Activated CD4-positive, alpha-beta T cell treated with anti-CD3 and anti-CD28 coated beads for 4 hours (primary cell): ENCODE measurements at regions not wholly inside any gene's neighbourhood (a gene's known extent, or its start where the extent isn't known, plus 50 kb on each side); places are given as distances from the start of the nearest gene placed in this dataset.

Experiments
- DNase-seq, 2 donors: peaks; one replicate each; pipeline ENCODE4 v3.0.0-alpha.2; 2020

DNA sequence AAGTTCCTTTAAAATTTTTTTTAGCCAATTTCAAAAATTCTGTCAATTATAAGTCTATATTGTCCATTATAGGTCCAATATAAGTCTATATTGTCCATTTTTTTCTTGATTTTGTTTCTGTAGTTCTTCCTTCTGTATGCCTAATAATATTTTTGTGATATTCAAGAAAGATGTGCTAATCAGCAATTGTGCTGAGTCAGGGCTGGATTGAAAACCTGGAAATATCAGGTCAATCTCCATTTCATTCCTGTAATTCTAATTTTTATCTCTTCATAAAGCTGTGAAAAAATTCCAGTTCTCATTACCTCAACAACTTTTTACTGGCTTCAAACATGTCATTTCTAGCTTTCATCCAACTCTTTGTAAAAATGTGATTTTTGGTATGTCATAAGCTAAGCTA lies 353.7 kb downstream of the SLITRK6 start:
- DNase-seq, result no peak

DNA sequence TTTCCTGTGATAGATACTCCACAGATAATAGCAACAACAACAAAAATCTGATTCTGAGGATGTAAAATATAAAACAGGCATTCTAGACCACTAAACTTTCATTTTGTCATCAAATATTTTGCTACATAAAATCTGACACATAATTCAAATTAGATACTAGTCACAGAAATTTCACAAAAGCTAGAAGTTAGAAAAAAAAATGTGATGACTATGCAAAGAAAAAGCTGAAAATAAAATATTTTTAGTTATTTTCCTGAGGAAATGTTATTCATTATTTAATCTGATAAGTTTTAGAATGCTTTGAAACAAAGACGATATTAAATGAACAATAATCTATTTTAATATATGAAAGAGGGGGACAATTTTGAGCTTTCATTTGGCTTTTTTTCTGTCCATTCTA lies 357.2 kb downstream of the SLITRK6 start:
- DNase-seq, result no peak

DNA sequence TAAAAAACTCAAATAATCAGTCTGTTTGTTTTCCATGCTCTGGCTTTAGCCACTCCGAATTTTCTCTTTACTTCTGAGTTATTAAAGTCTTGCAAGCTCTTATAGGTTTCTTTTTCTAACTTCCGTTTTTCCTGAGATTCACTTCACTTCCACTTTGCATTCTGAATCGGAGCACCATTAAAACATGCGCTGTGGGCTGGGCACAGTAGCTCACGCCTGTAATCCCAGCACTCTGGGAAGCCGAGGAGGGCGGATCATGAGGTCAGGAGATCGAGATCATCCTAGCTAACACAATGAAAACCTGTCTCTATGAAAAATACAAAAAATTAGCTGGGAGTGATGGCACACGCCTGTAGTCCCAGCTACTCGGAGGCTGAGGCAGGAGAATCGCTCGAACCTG lies 357.9 kb downstream of the SLITRK6 start:
- no peak for DNase-seq

DNA sequence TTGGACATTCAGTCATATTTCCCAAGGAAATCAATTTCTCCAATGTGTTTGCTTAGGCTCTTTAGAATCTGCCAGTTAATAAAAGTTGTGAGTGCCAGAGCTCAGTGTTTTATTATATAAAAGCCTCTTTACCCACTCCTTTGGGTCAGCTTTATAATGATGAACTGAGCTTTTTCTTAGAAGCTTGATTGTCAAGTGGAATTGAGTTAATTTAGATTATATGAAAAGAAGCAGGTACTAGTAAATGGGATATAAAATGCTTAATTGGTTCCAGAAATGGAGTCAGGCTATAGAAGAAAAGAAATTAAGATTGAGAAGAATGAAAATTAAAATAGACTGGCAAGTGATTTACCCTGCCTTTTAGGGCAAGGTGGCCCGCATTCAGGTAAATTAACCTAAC lies 363.2 kb downstream of the SLITRK6 start:
- DNase-seq, result no peak

DNA sequence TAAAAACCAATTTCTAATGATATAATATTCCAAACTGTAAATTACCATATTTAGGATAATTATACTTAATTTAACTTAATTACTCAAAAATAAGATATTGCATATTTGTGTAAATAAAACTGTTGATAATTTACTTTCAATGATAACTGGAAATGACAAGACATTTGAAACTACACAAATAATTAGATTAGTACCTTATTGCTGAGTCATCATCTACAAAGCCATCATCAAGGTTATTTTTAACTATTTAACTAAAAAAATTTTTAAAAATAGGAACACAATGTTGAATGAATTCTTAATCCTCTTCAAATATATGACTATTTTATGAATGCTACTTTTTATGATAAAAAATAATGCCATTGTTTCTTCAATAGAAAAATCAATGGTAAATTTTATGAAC lies 364.3 kb downstream of the SLITRK6 start:
- no peak for DNase-seq

DNA sequence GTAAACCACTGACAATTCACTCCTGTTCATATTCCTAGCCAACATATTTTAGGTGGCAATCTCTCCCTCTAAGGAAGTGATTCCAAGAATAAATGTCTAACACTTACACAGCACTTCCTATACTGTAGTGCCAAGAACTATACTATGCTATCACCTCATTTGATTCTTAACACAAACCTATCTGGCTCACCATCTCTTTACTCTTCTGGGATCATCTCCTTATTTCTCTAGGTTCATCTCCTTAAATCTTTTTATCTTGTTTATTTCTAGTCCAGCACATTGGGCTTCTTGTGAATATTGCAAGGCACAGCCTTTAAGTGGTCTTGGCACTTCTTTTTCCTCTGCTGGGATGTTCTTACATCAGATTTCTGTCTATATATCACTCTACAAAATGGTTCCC lies 366.3 kb downstream of the SLITRK6 start:
- DNase-seq, result no peak

DNA sequence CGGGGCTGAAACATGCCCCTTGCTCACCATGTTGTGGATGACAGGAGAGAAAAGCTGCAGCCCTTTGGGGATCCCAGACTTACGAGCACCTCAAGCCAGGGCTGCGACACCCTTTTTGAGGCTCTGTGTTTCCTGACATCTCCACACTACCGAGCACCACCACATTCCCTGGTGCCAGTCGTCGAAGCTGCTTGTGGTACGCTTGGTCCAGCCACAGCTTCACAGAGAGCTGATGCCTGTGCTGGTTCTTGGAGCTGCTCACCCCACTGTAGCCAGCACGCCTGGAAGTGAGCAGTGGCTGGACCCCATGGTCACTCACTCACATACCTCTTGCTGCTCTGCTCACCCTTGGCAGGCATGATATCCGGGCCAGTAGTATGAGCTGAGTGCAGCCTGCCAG lies 367.5 kb downstream of the SLITRK6 start:
- no peak for DNase-seq

DNA sequence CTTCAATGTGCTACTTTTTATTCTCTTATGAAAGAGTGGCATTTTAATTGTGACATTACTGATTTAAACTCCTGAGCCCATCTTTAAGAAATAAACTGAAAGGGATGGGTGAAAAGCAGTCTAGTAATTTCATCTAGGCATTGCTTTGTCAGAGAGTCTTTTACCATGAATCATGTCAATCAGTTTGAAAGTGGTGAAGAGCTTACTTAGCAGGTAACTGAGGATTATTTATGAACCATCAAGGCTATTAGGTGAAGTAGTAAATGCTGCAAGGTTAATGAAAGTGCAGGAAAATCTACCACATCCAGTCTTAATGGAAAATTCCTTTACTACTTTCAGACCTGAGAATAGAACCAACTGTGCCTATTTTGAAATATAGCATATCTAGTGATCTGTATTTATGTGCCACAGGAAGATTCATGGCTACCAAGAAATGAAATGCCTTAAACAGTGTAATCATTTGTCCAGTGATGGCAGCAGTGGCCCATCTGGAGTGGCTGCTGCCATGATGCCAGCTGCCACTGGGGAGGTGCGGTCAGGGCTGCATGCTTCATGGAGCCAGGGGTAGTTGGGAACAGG lies 368.9 kb downstream of the SLITRK6 start:
- no peak for DNase-seq

DNA sequence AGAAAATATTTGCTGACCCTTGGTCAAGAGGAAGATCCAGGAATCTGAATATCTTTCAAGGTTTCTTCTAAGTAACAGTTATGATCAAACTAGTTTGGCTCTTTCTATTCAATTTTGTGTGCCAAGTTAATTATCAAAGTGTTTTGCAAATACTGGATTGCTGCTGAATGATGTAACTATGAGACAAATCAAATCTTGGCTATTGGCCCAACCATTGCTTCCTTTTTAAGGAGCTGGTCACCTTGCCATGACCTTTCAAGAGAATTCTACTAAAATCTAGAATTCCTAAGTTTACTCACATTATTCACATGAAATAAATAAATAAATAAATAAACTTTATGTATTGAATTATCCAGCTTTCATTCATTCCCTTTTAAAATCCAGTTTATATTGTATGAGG lies 371.8 kb downstream of the SLITRK6 start:
- DNase-seq, result no peak

DNA sequence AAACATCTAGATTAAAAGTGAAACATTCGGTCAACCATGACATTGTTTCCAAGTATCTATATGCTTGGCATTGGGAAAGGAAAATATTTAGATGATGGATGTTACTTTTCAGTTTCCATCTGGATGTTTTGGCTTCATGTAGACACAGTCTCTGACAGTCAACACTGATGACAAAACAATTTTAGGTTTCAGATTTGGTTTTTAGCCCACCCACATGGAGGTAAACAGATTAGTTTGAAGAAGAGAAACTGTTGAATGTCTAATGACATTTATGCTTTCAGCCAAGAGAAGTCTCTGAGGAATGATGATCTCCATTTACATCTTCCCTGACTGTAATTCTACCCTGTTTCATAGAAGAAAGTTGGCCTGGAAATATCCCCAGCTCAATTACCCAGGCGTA lies 379.1 kb downstream of the SLITRK6 start:
- no peak for DNase-seq

DNA sequence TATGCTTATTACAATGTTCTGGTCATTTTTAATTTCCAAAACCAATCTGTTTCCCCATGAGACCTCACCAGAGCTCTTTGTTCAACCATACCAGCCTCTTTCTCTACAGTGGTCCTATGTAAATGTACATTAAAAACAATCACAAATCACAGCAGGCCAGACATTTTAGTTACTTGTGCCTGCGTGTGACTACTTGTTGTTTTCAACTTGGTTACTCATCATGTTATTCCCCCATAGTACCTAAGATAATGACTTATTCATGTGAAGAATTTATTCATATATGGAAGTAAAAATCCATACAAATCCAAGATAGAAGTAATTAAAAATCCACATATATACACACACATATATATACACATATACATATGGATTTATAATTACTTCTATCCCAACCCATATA lies 379.6 kb downstream of the SLITRK6 start:
- DNase-seq, result no peak

DNA sequence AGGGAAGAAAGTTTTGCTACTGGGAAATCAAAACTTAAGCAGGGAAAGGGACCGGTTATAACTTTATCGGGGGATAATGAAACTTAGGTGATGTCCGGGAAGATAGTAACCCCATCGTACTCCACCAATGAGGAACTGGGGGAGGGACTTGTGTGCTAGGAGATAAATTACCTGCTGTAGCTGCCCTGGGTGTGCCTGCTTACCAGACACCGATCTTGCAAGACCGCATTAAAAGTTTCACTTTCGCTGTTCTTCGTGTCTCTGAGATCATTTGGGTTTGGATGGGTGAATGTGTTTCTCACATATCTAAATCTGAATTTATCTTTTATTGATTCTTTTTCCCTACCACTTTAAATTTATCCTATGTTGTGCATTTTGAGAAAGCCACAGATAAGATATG lies 381.4 kb downstream of the SLITRK6 start:
- no peak for DNase-seq

DNA sequence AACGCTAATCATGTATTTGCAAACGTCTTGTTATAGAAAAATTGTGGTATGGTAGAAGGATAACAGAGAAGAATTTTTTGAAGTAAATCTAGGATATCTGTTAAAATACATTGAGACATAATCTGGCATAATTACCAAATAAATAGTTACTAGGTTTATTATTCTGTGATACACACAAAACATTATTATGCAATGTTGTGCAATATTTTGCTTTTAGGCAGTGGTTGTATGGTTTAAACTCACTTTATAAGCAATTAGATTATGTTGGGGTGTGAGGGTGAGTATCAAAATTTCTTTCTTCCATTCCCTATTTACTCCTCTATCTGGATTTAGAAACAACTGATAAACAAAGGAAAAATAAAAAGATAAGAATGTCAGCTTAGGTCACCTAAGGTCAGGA lies 385.6 kb downstream of the SLITRK6 start:
- DNase-seq, result no peak

DNA sequence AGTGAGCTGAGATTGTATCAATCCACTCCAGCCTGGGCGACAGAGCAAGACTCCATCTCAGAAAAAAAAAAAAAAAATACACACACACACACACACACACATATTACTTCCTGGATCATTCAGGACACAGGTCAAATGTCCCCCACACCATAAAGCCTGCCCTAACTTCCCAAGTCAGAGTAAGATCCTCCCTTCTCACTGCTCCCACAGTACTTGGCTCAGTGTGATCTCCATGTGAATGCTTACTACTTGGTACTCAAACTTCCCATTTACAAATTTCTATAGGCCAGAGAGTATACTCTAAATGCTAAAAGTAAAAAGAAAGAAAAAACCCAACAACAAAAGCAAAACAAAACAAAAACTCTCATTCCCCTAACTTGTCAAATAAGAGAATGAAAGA lies 386.8 kb downstream of the SLITRK6 start:
- no peak for DNase-seq

DNA sequence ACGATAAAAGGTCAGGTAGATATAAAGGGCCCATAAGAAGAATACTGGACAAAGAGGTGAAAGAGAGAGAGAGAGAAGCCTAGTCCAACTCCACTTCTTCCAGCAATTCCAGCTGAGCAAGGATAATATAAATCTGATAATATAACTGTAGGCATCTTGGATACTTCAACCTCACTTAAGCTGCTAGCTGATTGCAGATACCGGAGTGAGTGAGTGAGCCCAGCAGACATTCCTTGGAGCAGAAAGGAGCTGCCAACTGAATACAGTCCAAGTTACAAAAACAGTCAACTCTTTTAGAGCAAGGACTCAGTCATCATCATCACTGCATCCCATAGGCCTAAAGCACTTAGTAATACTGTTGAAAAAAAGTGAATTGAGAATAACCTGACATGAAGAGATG lies 387.6 kb downstream of the SLITRK6 start:
- DNase-seq, result no peak

DNA sequence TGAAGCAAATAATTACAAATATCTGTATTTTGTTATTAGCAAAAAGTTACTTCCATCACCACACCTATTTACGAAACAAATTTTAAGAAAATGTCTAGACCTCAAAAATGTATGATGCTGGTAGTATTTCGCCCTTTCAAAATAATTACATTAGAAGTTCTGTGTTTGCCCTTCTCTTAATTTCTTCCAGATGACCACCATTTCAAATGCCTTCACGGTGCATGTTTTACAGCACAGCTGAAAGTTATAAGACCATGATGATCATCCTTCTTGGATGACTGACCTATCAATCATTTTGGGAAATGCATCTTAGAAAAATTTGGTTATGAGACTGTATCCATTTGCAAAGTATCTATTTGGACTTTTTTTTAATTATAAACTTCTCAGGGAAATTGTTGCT lies 390.8 kb downstream of the SLITRK6 start:
- no peak for DNase-seq

DNA sequence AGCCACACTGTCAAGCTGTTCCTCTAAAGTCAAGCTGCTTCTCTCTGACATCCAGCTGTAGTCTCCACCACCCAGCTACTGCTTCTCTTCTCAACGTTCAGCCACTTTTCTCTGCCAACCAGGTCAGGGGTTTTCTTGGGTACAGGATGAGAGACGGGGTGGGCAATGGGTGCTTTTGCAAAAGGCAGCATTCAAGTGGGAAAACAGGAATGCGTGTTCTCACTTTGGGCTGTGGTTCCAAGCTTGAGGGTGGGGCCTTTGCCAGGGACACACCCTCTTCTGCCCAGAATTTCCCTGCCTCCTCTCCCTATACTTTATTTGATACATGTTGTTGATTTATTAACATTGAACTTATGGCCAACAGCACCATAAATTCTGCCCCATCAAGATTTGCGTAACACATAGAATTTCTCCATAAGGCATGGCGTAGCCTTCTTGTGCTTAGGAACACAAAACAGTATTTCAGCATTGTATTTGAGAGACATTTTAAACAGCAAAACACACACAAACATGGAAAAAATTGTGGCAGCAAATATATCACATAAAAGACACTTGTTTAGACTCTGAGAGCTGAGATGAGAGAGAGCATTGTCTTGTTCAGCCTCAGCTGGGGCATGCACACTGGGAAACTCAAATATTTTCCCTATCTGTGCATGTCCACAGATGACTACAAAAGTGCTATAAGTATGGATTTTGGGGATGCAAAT lies 392.8 kb downstream of the SLITRK6 start:
- no peak for DNase-seq

DNA sequence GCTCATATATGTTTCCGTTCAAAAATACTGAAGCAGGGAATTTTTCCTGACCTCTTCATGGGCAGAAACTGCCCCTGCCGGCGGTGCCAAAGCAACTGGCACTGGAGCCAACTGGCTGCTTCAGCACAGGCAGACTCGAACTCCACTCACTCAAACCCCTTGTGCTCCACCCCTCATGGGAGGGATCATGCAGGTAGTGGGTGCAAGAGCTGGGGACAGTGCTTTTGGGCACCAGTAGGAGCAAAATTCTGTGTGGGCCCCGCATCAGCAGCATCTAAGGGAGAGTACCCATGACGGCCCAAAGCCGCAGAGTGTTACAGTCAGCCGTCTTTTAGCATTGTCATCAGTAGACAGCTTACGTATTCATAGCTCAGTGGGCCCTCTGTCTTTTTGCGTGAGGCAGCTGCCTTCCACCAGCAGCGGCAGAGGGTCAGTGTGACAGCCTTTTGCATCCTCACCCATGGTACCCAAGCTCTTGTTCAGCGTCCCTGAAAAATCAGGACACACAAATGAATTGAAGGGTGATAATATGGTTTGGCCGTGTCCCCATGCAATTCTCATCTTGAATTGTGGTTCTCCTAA lies 393.8 kb downstream of the SLITRK6 start:
- no peak for DNase-seq

DNA sequence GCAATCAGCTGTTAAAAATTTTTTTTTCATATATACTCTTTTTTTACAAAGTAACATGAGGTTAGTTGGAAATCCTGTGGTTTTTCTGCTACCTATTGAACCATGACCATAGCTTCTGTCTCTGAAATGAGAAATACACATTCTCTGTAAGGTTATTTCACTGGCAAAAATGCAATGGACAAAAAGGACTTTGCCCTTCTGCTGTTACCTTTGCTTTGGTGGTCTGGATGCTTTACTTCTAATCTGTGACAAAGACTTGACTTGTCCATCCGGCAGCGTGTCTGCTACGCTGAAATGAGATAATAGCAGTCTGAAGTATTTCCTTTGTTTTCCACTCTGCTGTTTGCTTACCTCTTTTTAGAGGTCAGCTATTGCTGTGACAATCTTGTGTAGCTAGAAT lies 412.8 kb downstream of the SLITRK6 start:
- DNase-seq, result no peak

DNA sequence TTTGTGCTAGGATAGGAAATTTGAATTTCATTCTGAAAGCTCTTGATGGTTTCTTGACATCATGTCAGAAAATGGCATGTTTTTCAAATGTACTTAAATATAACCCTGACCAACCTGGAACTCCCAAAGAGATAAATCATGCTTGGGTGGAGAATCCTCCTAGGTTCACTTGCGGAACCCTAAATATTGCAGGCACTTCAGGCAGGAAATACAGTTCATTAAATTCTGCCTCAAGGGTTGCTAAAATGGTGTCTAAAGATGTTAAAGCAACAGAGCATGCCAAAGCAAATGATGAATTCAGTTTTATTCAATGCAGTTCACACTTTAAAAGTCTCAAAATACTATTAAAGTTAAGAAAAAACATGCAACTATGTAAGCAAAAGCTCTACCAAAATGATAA lies 415.9 kb downstream of the SLITRK6 start:
- DNase-seq, result no peak

DNA sequence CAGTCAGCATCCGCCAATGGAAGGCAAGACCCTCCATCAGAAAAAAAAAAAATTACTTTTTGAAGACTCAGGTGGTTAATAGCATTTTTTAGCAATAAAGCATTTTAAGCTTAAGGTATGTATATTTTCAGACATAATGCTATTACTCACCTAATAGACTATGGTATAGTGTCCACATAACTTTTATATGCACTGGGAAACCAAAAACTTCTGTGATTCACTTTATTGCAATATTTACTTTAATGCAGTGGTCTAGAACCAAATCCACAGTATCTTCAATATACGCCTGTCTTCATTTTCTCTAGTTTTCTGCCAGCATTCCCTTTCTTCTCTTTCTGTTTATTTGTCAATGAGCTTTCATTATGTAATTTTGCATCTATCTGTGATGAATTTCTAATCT lies 418.1 kb downstream of the SLITRK6 start:
- no peak for DNase-seq

DNA sequence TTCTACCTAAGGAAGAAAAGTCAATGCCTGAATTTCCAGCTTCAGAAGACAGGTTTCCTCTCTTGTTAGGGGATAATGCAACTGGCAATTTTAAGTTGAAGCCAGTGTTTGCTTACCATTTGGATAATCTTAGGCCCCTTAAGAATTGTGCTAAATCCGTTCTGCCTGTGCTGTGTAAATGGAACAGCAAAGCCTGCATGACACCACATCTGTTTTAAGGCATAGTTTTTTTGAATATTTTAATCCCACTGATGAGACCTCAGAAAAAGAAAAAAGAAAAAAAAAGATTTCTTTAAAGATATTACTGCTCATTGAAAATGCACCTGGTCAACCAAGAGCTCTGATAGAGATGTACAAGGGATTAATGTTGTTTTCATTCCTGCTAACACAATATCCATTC lies 419.2 kb downstream of the SLITRK6 start:
- no peak for DNase-seq

DNA sequence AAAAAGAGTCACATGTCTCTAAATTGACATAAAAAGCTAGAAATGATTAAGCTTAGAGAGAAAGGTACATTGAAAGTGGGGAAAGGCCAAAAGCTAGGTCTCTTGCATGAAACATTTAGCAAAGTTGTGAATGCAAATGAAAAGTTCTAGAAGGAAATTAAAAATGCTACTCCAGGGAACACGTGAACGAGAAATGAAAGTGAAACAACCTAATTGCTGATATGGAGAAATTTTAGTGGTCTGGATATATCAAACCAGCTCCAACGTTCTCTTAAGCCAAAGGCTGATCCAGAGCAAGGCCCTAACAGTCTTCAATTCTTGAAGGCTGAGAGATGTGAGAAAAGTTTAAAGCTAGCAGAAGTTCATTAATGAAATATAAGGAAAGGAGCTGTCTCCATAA lies 419.8 kb downstream of the SLITRK6 start:
- DNase-seq, result no peak

DNA sequence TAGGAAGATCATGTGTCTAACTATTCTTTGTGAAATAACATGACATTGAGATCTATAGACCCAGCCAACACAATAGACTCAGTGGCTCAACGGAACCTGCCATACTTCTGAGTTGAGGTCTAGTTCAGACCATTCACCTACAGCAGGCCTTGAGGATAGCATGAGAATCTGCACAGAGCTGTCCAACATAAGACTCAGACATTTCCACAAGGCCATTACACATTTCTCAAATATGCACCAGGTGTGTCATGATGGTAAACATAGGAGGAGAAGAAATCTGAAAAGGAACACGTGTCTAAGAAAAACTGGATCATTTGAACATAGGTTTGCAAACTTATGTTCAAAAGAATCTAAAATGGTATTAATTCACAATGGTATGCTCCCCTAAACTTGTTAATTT lies 421.4 kb downstream of the SLITRK6 start:
- no peak for DNase-seq

DNA sequence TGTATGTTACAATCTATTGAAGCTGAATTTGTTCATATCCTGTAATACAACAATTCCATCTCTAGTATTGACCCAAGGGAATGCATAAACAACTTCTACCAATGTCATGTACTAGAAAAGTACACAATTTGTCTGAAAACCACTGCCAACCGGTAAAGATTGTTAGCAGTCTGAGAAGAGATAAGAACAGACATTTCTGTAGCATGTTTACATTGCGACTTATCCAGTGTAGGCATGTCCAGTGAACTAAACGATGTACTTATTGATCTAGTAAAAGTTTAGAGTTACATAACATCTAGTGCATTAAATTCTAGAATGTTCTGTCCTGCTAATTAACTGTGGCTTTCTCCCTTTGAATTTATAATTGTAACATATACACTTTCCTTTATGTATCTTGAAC lies 425.9 kb downstream of the SLITRK6 start:
- DNase-seq, result no peak
